KMS-11 (cell line): ENCODE measurements at regions not wholly inside any gene's neighbourhood (a gene's known extent, or its start where the extent isn't known, plus 50 kb on each side); places are given as distances from the start of the nearest gene placed in this dataset.

Source experiments
- H2AFZ ChIP-seq: fragments of 200-600 bp; sonication (generic); 2 replicates; pipeline ENCODE4 v1.6.1; 2016; ENCODE audit warnings: antibody characterized with exemption, mixed run types, low read depth
- H3K27ac ChIP-seq: fragments of 200-600 bp; sonication (generic); 2 replicates; pipeline ENCODE4 v1.6.1; 2016; ENCODE audit warnings: mild to moderate bottlenecking, mixed run types
- H3K27me3 ChIP-seq: fragments of 200-600 bp; sonication (generic); 2 replicates; pipeline ENCODE4 v1.6.1; 2017; ENCODE audit warnings: mild to moderate bottlenecking, low read depth, mixed run types, moderate library complexity; ENCODE audit not compliant: insufficient read depth
- H3K36me3 ChIP-seq: fragments of 200-600 bp; sonication (generic); 2 replicates; pipeline ENCODE4 v1.6.1; 2017; ENCODE audit warnings: mild to moderate bottlenecking, mixed run types; ENCODE audit not compliant: insufficient read depth
- H3K4me1 ChIP-seq: fragments of 200-600 bp; sonication (generic); 2 replicates; pipeline ENCODE4 v1.6.1; 2016; ENCODE audit warnings: mild to moderate bottlenecking, low read depth, mixed run types; ENCODE audit not compliant: poor library complexity, severe bottlenecking
- H3K4me2 ChIP-seq: fragments of 200-600 bp; sonication (generic); 2 replicates; pipeline ENCODE4 v1.7.0; 2016; ENCODE audit warnings: mild to moderate bottlenecking, mixed run types
- H3K4me3 ChIP-seq: fragments of 200-600 bp; sonication (generic); IDR thresholded peaks from 2 replicates; pipeline ENCODE4 v1.6.1; 2017; ENCODE audit warnings: low read depth, low read length, mixed read lengths; ENCODE audit not compliant: insufficient read depth
- H3K79me2 ChIP-seq: fragments of 200-600 bp; sonication (generic); 2 replicates; pipeline ENCODE4 v1.6.1; 2016; ENCODE audit warnings: low read depth, mixed run types; ENCODE audit not compliant: insufficient read depth
- H3K9ac ChIP-seq: fragments of 200-600 bp; sonication (generic); 2 replicates; pipeline ENCODE4 v1.6.1; 2016; ENCODE audit warnings: mild to moderate bottlenecking, mixed run types
- H4K20me1 ChIP-seq: fragments of 200-600 bp; sonication (generic); 2 replicates; pipeline ENCODE4 v1.6.1; 2016; ENCODE audit warnings: mild to moderate bottlenecking, mixed run types; ENCODE audit not compliant: insufficient read depth
- TF ChIP-seq, protein P1 (sequence below): fragments of 200-600 bp; sonication (generic); conservative IDR thresholded peaks from 2 replicates; pipeline ENCODE4 v1.6.1; 2017; ENCODE audit warnings: low read depth, mild to moderate bottlenecking, antibody characterized with exemption, low read length, moderate library complexity, mixed read lengths

GRCh38 chr11:109480251-109480650 lies 58.3 kb downstream of the C11orf87 start:
- Histone ChIP-seq H3K36me3 (no peaks in the 10 kb centered on the region), H3K27me3 (no peaks in the 10 kb centered on the region), H3K27ac (no peak overlapping the region), H3K9ac (no peak overlapping the region), H4K20me1 (no peaks in the 10 kb centered on the region), H3K4me2 (no peak overlapping the region), H3K4me3 (no peak overlapping the region), H3K4me1 (no peaks in the 10 kb centered on the region), H3K79me2 (no peaks in the 10 kb centered on the region), H2AFZ (no peak overlapping the region)
- TF ChIP-seq, protein P1, sequence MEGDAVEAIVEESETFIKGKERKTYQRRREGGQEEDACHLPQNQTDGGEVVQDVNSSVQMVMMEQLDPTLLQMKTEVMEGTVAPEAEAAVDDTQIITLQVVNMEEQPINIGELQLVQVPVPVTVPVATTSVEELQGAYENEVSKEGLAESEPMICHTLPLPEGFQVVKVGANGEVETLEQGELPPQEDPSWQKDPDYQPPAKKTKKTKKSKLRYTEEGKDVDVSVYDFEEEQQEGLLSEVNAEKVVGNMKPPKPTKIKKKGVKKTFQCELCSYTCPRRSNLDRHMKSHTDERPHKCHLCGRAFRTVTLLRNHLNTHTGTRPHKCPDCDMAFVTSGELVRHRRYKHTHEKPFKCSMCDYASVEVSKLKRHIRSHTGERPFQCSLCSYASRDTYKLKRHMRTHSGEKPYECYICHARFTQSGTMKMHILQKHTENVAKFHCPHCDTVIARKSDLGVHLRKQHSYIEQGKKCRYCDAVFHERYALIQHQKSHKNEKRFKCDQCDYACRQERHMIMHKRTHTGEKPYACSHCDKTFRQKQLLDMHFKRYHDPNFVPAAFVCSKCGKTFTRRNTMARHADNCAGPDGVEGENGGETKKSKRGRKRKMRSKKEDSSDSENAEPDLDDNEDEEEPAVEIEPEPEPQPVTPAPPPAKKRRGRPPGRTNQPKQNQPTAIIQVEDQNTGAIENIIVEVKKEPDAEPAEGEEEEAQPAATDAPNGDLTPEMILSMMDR, result no peak

DNA sequence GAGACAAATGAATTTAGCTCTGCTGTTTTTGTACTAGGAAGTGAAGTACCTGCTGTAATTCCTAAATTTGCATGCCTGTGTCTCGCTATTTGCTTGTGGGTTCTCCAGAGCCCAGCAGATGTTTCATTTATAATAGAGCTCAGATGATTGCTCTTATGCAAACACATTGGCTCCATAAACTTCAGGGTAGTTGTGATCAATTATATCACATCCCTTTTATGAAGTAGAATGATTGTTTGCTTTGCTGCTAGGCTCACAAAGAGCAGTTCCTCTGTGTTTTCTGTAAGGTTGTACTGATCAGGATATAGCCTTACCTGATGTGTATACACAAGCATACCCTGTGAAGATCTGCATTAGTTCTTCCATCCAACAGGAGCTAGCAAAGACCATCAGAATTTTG lies 64.1 kb downstream of the C11orf87 start:
- Histone ChIP-seq H3K27me3 (no peaks in the 10 kb centered on the region), H3K4me3 (no peak overlapping the region), H3K4me1 (no peaks in the 10 kb centered on the region), H3K27ac (no peak overlapping the region), H4K20me1 (no peaks in the 10 kb centered on the region), H3K9ac (no peak overlapping the region), H2AFZ (no peak overlapping the region), H3K36me3 (no peaks in the 10 kb centered on the region), H3K79me2 (no peaks in the 10 kb centered on the region), H3K4me2 (no peak overlapping the region)
- TF ChIP-seq, protein P1, result no peak

- H3K27me3 ChIP-seq, result no peaks in the 10 kb centered on the region
Observed at GRCh38 chr11:109490953-109491635, 69.1 kb downstream of the C11orf87 start.

GRCh38 chr11:109506115-109506514 lies 84.1 kb downstream of the C11orf87 start:
- H3K79me2 ChIP-seq, result no peaks in the 10 kb centered on the region

More at GRCh38 chr11:109490953-109491635, 69.1 kb downstream of the C11orf87 start:
- Histone ChIP-seq H3K27ac (no peak overlapping the region), H3K4me1 (no peaks in the 10 kb centered on the region), H3K79me2 (no peaks in the 10 kb centered on the region), H3K36me3 (no peaks in the 10 kb centered on the region), H3K9ac (no peak overlapping the region), H4K20me1 (no peaks in the 10 kb centered on the region), H3K4me3 (no peak overlapping the region), H2AFZ (no peak overlapping the region), H3K4me2 (no peak overlapping the region)
- TF ChIP-seq, protein P1, result no peak

More at GRCh38 chr11:109506115-109506514, 84.1 kb downstream of the C11orf87 start:
- no peak overlapping the region for H3K9ac ChIP-seq
- no peak overlapping the region for H3K4me3 ChIP-seq
- no peak overlapping the region for H3K27ac ChIP-seq
- H3K4me2 ChIP-seq, result no peak overlapping the region
- TF ChIP-seq, protein P1, result no peak
- no peaks in the 10 kb centered on the region for H3K4me1 ChIP-seq
- H2AFZ ChIP-seq, result no peak overlapping the region
- H4K20me1 ChIP-seq, result no peaks in the 10 kb centered on the region
- no peaks in the 10 kb centered on the region for H3K36me3 ChIP-seq
- H3K27me3 ChIP-seq, result no peaks in the 10 kb centered on the region
